Uterus (tissue), 2 donors: ENCODE measurements at regions not wholly inside any gene's neighbourhood (a gene's known extent, or its start where the extent isn't known, plus 50 kb on each side); places are given as distances from the start of the nearest gene placed in this dataset.

Experiments used
- POLR2A ChIP-seq, 2 donors: fragments of 450-650 bp; IDR thresholded peaks; one replicate each; pipeline ENCODE4 v1.6.1; 2016; ENCODE audit warnings: antibody characterized with exemption in 2 of 2, mild to moderate bottlenecking in 1 of 2, moderate library complexity in 1 of 2
- TF ChIP-seq, protein P1 (sequence below), 4 experiments: fragments of 200-600 bp in 2 of 4; fragments of 450-650 bp in 2 of 4; sonication (generic) in 2 of 4; IDR thresholded peaks; one replicate each; pipeline ENCODE4 v1.5.1; 2016 to 2019; ENCODE audit warnings: antibody characterized with exemption in 4 of 4, mild to moderate bottlenecking in 2 of 4, moderate library complexity in 1 of 4

DNA sequence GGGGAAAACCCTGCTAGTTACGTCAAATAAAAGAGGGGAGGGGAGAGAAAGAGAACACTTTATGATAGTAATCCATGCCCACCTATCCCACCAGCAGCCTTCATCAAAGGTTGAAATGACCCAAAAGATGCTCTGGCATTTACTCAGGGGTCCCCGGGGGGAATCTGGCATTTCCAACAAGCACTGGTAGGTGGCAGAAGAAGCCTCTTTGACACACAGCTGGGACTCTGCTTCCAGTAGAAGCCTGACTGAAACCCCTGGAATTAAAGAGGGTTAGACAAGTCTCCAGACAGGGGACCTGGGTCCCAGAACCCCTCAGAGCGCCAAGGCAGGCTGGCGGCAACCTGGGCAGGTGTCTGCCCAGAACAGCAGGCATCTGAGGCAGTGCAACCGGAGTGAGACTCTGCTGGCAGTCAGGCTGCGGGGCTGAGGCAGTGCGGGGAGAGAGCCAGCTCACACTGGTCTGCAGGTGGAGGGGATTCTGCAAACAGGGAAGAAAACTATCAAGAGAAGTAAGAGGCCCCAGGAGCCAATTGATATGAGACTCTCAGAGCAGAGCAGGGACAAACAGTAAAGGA, 85.0 kb upstream of the CAPRIN2 start:
- TF ChIP-seq, protein P1, sequence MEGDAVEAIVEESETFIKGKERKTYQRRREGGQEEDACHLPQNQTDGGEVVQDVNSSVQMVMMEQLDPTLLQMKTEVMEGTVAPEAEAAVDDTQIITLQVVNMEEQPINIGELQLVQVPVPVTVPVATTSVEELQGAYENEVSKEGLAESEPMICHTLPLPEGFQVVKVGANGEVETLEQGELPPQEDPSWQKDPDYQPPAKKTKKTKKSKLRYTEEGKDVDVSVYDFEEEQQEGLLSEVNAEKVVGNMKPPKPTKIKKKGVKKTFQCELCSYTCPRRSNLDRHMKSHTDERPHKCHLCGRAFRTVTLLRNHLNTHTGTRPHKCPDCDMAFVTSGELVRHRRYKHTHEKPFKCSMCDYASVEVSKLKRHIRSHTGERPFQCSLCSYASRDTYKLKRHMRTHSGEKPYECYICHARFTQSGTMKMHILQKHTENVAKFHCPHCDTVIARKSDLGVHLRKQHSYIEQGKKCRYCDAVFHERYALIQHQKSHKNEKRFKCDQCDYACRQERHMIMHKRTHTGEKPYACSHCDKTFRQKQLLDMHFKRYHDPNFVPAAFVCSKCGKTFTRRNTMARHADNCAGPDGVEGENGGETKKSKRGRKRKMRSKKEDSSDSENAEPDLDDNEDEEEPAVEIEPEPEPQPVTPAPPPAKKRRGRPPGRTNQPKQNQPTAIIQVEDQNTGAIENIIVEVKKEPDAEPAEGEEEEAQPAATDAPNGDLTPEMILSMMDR (IDR thresholded peaks at IDR 0.05) = no peak
- TF ChIP-seq POLR2A (IDR thresholded peaks at IDR 0.05) = no peak
